Activated B cell treated with CpG ODN at 0.5 μM for 24 hours (primary cell): ENCODE measurements at regions not wholly inside any gene's neighbourhood (a gene's known extent, or its start where the extent isn't known, plus 50 kb on each side); places are given as distances from the start of the nearest gene placed in this dataset.

Experiments used
- ATAC-seq: fragments of 200-7000 bp; cut with Tn5 transposase; one replicate; pipeline ENCODE4 v1.10.0; 2021; ENCODE audit warnings: low read depth, mild to moderate bottlenecking, moderate library complexity
- CTCF ChIA-PET: fragments of 350-600 bp; sonication (Branson Sonifier 250); formaldehyde crosslinking; loops from one replicate; lab custom pipeline; 2021; ENCODE audit warnings: antibody characterized with exemption; lab: Charles Lee
- POLR2A ChIA-PET: fragments of 350-600 bp; sonication (Branson Sonifier 250); formaldehyde crosslinking; loops from one replicate; lab custom pipeline; 2021; ENCODE audit warnings: antibody characterized with exemption; lab: Charles Lee
- DNase-seq: peaks from one replicate; pipeline ENCODE4 v3.0.0; 2022
- H3K27ac Mint-ChIP-seq: one replicate; pipeline ENCODE4 v1.8.0; 2020; ENCODE audit warnings: mixed read lengths
- H3K27me3 Mint-ChIP-seq: one replicate; pipeline ENCODE4 v1.8.0; 2021; ENCODE audit warnings: mixed read lengths
- H3K36me3 Mint-ChIP-seq: one replicate; pipeline ENCODE4 v1.8.0; 2021; ENCODE audit warnings: low read depth, mixed read lengths
- H3K4me1 Mint-ChIP-seq: one replicate; pipeline ENCODE4 v1.8.0; 2021; ENCODE audit warnings: mixed read lengths
- H3K4me3 Mint-ChIP-seq: one replicate; pipeline ENCODE4 v1.8.0; 2020; ENCODE audit warnings: mild to moderate bottlenecking, mixed read lengths
- H3K9me3 Mint-ChIP-seq: one replicate; pipeline ENCODE4 v1.8.0; 2020; ENCODE audit warnings: mixed read lengths
- CTCF ChIP-seq: fragments of 200-600 bp; IDR thresholded peaks from one replicate; pipeline ENCODE4 v1.8.0; 2022; ENCODE audit warnings: antibody characterized with exemption, mild to moderate bottlenecking
- intact Hi-C: fragments of 100-400 bp; cut with micrococcal nuclease; formaldehyde crosslinking; loops from one replicate; pipeline ENCODE4 v1.15.1; 2024

- CTCF ChIA-PET = no interaction called here
- POLR2A ChIA-PET = no interaction called here
- intact Hi-C loops = no loop called here
- ATAC-seq (no peak), DNase-seq (no peak)
- Mint-ChIP-seq H3K27me3 (peaks cover 12% of the 10 kb centered on the region), H3K4me1 (no peaks in the 10 kb centered on the region), H3K9me3 (no peaks in the 10 kb centered on the region), H3K4me3 (no peak overlapping the region), H3K27ac (no peak overlapping the region), H3K36me3 (no peaks in the 10 kb centered on the region)
- no peak for TF ChIP-seq CTCF
These were observed 228.2 kb downstream of the ACTR3 start for GRCh38 chr2:114118088-114118487.

- peaks cover 7% of the 10 kb centered on the region for H3K27me3 Mint-ChIP-seq
- no peaks in the 10 kb centered on the region for H3K4me1 Mint-ChIP-seq
- ChIA-PET POLR2A (no interaction called here), CTCF (no interaction called here)
- no peak for DNase-seq
- TF ChIP-seq CTCF = no peak
- H3K36me3 Mint-ChIP-seq = no peaks in the 10 kb centered on the region
- intact Hi-C loops = no loop called here
- no peak overlapping the region for H3K27ac Mint-ChIP-seq
- ATAC-seq = no peak
- H3K9me3 Mint-ChIP-seq = no peaks in the 10 kb centered on the region
- no peak overlapping the region for H3K4me3 Mint-ChIP-seq
These were observed 230.0 kb downstream of the ACTR3 start for GRCh38 chr2:114119862-114120261.

- intact Hi-C loops = no loop called here
These were observed 233.0 kb downstream of the ACTR3 start for GRCh38 chr2:114122930-114123329.

GRCh38 chr2:114123925-114124324 is 234.0 kb downstream of the ACTR3 start:
- ChIA-PET CTCF (no interaction called here), POLR2A (no interaction called here)
- Mint-ChIP-seq H3K27me3 (peaks cover 6% of the 10 kb centered on the region), H3K4me3 (no peak overlapping the region), H3K4me1 (no peaks in the 10 kb centered on the region), H3K36me3 (no peaks in the 10 kb centered on the region), H3K9me3 (no peaks in the 10 kb centered on the region), H3K27ac (no peak overlapping the region)
- intact Hi-C loops = no loop called here
- no peak for ATAC-seq
- no peak for DNase-seq
- no peak for TF ChIP-seq CTCF

More at GRCh38 chr2:114122930-114123329, 233.0 kb downstream of the ACTR3 start:
- H3K4me1 Mint-ChIP-seq = no peaks in the 10 kb centered on the region
- H3K27me3 Mint-ChIP-seq = peaks cover 6% of the 10 kb centered on the region
- ChIA-PET CTCF (no interaction called here), POLR2A (no interaction called here)
- no peak for TF ChIP-seq CTCF
- no peak for DNase-seq
- ATAC-seq = no peak
- H3K4me3 Mint-ChIP-seq = no peak overlapping the region
- H3K36me3 Mint-ChIP-seq = no peaks in the 10 kb centered on the region
- H3K27ac Mint-ChIP-seq = no peak overlapping the region
- no peaks in the 10 kb centered on the region for H3K9me3 Mint-ChIP-seq

GRCh38 chr2:114127372-114127771 is 237.5 kb downstream of the ACTR3 start:
- peaks cover 2% of the 10 kb centered on the region for H3K27me3 Mint-ChIP-seq
- no peak for ATAC-seq
- H3K9me3 Mint-ChIP-seq = peaks cover 2% of the 10 kb centered on the region
- ChIA-PET POLR2A (no interaction called here), CTCF (no interaction called here)
- DNase-seq = no peak
- no peaks in the 10 kb centered on the region for H3K4me1 Mint-ChIP-seq
- TF ChIP-seq CTCF = no peak
- H3K4me3 Mint-ChIP-seq = no peak overlapping the region
- no peak overlapping the region for H3K27ac Mint-ChIP-seq
- intact Hi-C loops = no loop called here
- H3K36me3 Mint-ChIP-seq = no peaks in the 10 kb centered on the region
